WTC11 (cell line): ENCODE measurements at regions not wholly inside any gene's neighbourhood (a gene's known extent, or its start where the extent isn't known, plus 50 kb on each side); places are given as distances from the start of the nearest gene placed in this dataset.

Source experiments
- ATAC-seq: fragments of 200-7000 bp; cut with Tn5 transposase; 2 replicates; pipeline ENCODE4 v1.10.0; 2021; ENCODE audit warnings: mild to moderate bottlenecking, moderate library complexity
- CTCF ChIA-PET: fragments of 300-600 bp; sonication (Branson Sonifier 250); formaldehyde crosslinking; loops from one replicate; lab custom pipeline; 2021; ENCODE audit warnings: antibody characterized with exemption; lab: Charles Lee
- POLR2A ChIA-PET: fragments of 350-600 bp; sonication (Branson Sonifier 250); formaldehyde crosslinking; loops from one replicate; lab custom pipeline; 2021; ENCODE audit warnings: antibody characterized with exemption; lab: Charles Lee
- DNase-seq: peaks from one replicate; pipeline ENCODE4 v3.0.0; 2021; ENCODE audit warnings: low spot score
- H3K27ac Mint-ChIP-seq: 2 replicates; pipeline ENCODE4 v1.8.0; 2021; ENCODE audit warnings: mixed read lengths
- H3K27me3 Mint-ChIP-seq: 2 replicates; pipeline ENCODE4 v1.8.0; 2021; ENCODE audit warnings: low read depth, mild to moderate bottlenecking, moderate library complexity, mixed read lengths
- H3K36me3 Mint-ChIP-seq: 2 replicates; pipeline ENCODE4 v1.8.0; 2021; ENCODE audit warnings: mixed read lengths
- H3K4me1 Mint-ChIP-seq: 2 replicates; pipeline ENCODE4 v1.8.0; 2022; ENCODE audit warnings: mixed read lengths
- H3K4me3 Mint-ChIP-seq: 2 replicates; pipeline ENCODE4 v1.8.0; 2021; ENCODE audit warnings: mild to moderate bottlenecking, moderate library complexity, mixed read lengths
- H3K9me3 Mint-ChIP-seq: 2 replicates; pipeline ENCODE4 v1.8.0; 2021; ENCODE audit warnings: mixed read lengths
- ATF1 ChIP-seq: sonication (generic); formaldehyde crosslinking; IDR thresholded peaks from 2 replicates; pipeline ENCODE4 v1.8.1; 2023; ENCODE audit warnings: mild to moderate bottlenecking, moderate library complexity, missing genetic modification reagents
- CREB1 ChIP-seq: sonication (generic); formaldehyde crosslinking; IDR thresholded peaks from 2 replicates; pipeline ENCODE4 v1.8.0; 2023; ENCODE audit warnings: mild to moderate bottlenecking, missing genetic modification reagents
- CREM ChIP-seq: sonication (generic); formaldehyde crosslinking; IDR thresholded peaks from 2 replicates; pipeline ENCODE4 v1.8.1; 2022; ENCODE audit warnings: mild to moderate bottlenecking, missing genetic modification reagents, moderate library complexity
- ETV6 ChIP-seq: sonication (generic); formaldehyde crosslinking; IDR thresholded peaks from 2 replicates; pipeline ENCODE4 v1.8.1; 2022; ENCODE audit warnings: mild to moderate bottlenecking, missing genetic modification reagents
- GTF2I ChIP-seq: fragments of 250-450 bp; sonication (Bioruptor Pico); conservative IDR thresholded peaks from 2 replicates; pipeline ENCODE4 v1.4.0; 2021; ENCODE audit warnings: mild to moderate bottlenecking
- JAZF1 ChIP-seq: fragments of 250-450 bp; sonication (Bioruptor Pico); IDR thresholded peaks from 2 replicates; pipeline ENCODE4 v1.9.0; 2021; ENCODE audit warnings: moderate library complexity, mild to moderate bottlenecking, inconsistent platforms
- MXD4 ChIP-seq: fragments of 250-450 bp; sonication (Bioruptor Pico); IDR thresholded peaks from 2 replicates; pipeline ENCODE4 v1.8.0; 2021; ENCODE audit warnings: mild to moderate bottlenecking, moderate library complexity, borderline replicate concordance
- MYBL2 ChIP-seq: sonication (generic); formaldehyde crosslinking; IDR thresholded peaks from 2 replicates; pipeline ENCODE4 v1.8.1; 2023; ENCODE audit warnings: mild to moderate bottlenecking, moderate library complexity, missing genetic modification reagents
- NFE2L1 ChIP-seq: sonication (generic); formaldehyde crosslinking; IDR thresholded peaks from 2 replicates; pipeline ENCODE4 v1.8.1; 2023; ENCODE audit warnings: missing genetic modification reagents
- NFYB ChIP-seq: sonication (generic); formaldehyde crosslinking; conservative IDR thresholded peaks from 2 replicates; pipeline ENCODE4 v1.8.0; 2022; ENCODE audit warnings: low read depth, missing genetic modification reagents
- PRRX2 ChIP-seq: fragments of 250-450 bp; sonication (Bioruptor Pico); IDR thresholded peaks from 2 replicates; pipeline ENCODE4 v1.8.0; 2021; ENCODE audit warnings: mild to moderate bottlenecking
- STAT6 ChIP-seq: sonication (generic); formaldehyde crosslinking; conservative IDR thresholded peaks from 2 replicates; pipeline ENCODE4 v1.8.1; 2023; ENCODE audit warnings: mild to moderate bottlenecking, low read depth, missing genetic modification reagents, moderate library complexity
- TEAD1 ChIP-seq: sonication (generic); formaldehyde crosslinking; IDR thresholded peaks from 2 replicates; pipeline ENCODE4 v1.8.0; 2022; ENCODE audit warnings: mild to moderate bottlenecking, missing genetic modification reagents
- TEAD4 ChIP-seq: sonication (generic); formaldehyde crosslinking; IDR thresholded peaks from 2 replicates; pipeline ENCODE4 v1.8.0; 2022; ENCODE audit warnings: mild to moderate bottlenecking, missing genetic modification reagents
- ZMAT4 ChIP-seq: fragments of 250-450 bp; sonication (Bioruptor Pico); IDR thresholded peaks from 2 replicates; pipeline ENCODE4 v1.9.0; 2021; ENCODE audit warnings: mild to moderate bottlenecking

GRCh38 chr3:39753391-39753790 is 56.0 kb upstream of the MYRIP start:
- H3K27me3 Mint-ChIP-seq: no peaks in the 10 kb centered on the region; the same call in 1 of the 2 replicates
- no peak for ATAC-seq
- H3K4me1 Mint-ChIP-seq: peaks cover 11% of the 10 kb centered on the region
- no peak for DNase-seq
- CTCF ChIA-PET: no interaction called here
- H3K4me3 Mint-ChIP-seq: no peak overlapping the region
- H3K27ac Mint-ChIP-seq: no peak overlapping the region
- no peak for TF ChIP-seq CREM (CRISPR knock-in tag)
- TF ChIP-seq, all 79 proteins: peak for 0
- Mint-ChIP-seq H3K36me3 (no peaks in the 10 kb centered on the region), H3K9me3 (peaks cover 9% of the 10 kb centered on the region)
- POLR2A ChIA-PET: no interaction called here

GRCh38 chr3:39754549-39754948 is 54.9 kb upstream of the MYRIP start:
- no peaks in the 10 kb centered on the region for H3K36me3 Mint-ChIP-seq
- TF ChIP-seq ETV6 (CRISPR knock-in tag) (no peak), MXD4 (no peak), JAZF1 (CRISPR knock-in tag) (no peak), GTF2I (CRISPR knock-in tag) (no peak), MYBL2 (CRISPR knock-in tag) (no peak), ZMAT4 (CRISPR knock-in tag) (no peak)
- TF ChIP-seq, all 79 proteins: peak for 0
- Mint-ChIP-seq H3K27ac (no peak overlapping the region), H3K4me3 (no peak overlapping the region), H3K4me1 (peaks cover 11% of the 10 kb centered on the region), H3K9me3 (peaks cover 9% of the 10 kb centered on the region), H3K27me3 (no peaks in the 10 kb centered on the region; the same call in 1 of the 2 replicates)
- CTCF ChIA-PET: no interaction called here
- no peak for DNase-seq
- POLR2A ChIA-PET: no interaction called here
- ATAC-seq: no peak

GRCh38 chr3:39755100-39755499 is 54.3 kb upstream of the MYRIP start:
- peaks cover 9% of the 10 kb centered on the region for H3K9me3 Mint-ChIP-seq
- H3K27ac Mint-ChIP-seq: no peak overlapping the region
- CTCF ChIA-PET: no interaction called here
- POLR2A ChIA-PET: no interaction called here
- H3K36me3 Mint-ChIP-seq: no peaks in the 10 kb centered on the region
- no peak for DNase-seq
- H3K4me3 Mint-ChIP-seq: no peak overlapping the region
- no peak for ATAC-seq
- no peak for TF ChIP-seq NFYB (CRISPR knock-in tag)
- no peak for TF ChIP-seq STAT6 (CRISPR knock-in tag)
- H3K27me3 Mint-ChIP-seq: no peaks in the 10 kb centered on the region; the same call in 1 of the 2 replicates
- peaks cover 11% of the 10 kb centered on the region for H3K4me1 Mint-ChIP-seq

GRCh38 chr3:39757307-39757706 is 52.1 kb upstream of the MYRIP start:
- TF ChIP-seq TEAD4 (CRISPR knock-in tag): no peak
- no peak for TF ChIP-seq ATF1
- no peak for TF ChIP-seq TEAD1 (CRISPR knock-in tag)
- no peak for TF ChIP-seq CREB1 (CRISPR knock-in tag)
- no peak for TF ChIP-seq NFE2L1
- TF ChIP-seq PRRX2 (CRISPR knock-in tag): no peak
- H3K4me1 Mint-ChIP-seq: 0 out of 2 replicates have a peak, but pooled peaks cover 3% of the 10 kb centered on the region

More at GRCh38 chr3:39757307-39757706, 52.1 kb upstream of the MYRIP start:
- ChIA-PET CTCF (no interaction called here), POLR2A (interaction anchor here (0.6 kb wide), 1 partner anchor 18 kb away, joined by 6 read pairs; no protein-coding TSS in a partner anchor)
- Mint-ChIP-seq H3K27me3 (no peaks in the 10 kb centered on the region; the same call in 1 of the 2 replicates), H3K9me3 (peaks cover 9% of the 10 kb centered on the region), H3K4me3 (no peak overlapping the region), H3K27ac (no peak overlapping the region), H3K36me3 (no peaks in the 10 kb centered on the region; the same call in 1 of the 2 replicates)
- no peak for DNase-seq
- no peak for ATAC-seq
